T-cell (primary cell): ENCODE measurements at regions not wholly inside any gene's neighbourhood (a gene's known extent, or its start where the extent isn't known, plus 50 kb on each side); places are given as distances from the start of the nearest gene placed in this dataset.
"Not testable (repeated sequence)": the region's sequence is repeated elsewhere in the genome, so short reads cannot be mapped to it uniquely, and the experiment has no call there.

Experiments
- ATAC-seq, 4 experiments: fragments of 200-7000 bp in 3 of 4; fragments of 150-1000 bp in 1 of 4; cut with Tn5 transposase; replicated peaks in 1 of 4; 1 replicate in 3 of 4; 2 replicates in 1 of 4; pipeline ENCODE4 v1.10.0; 2021; ENCODE audit warnings: moderate library complexity in 3 of 4, mild to moderate bottlenecking in 2 of 4, moderate number of reproducible peaks in 1 of 4
- CTCF ChIA-PET, 2 donors: fragments of 300-600 bp; sonication (Branson Sonifier 250); formaldehyde crosslinking; loops; one replicate each; lab custom pipeline; 2022; ENCODE audit warnings: antibody characterized with exemption in 2 of 2; lab: Charles Lee
- POLR2A ChIA-PET, 2 donors: fragments of 300-600 bp; sonication (Branson Sonifier 250); formaldehyde crosslinking; loops; one replicate each; lab custom pipeline; 2022; ENCODE audit warnings: antibody characterized with exemption in 2 of 2; lab: Charles Lee
- DNase-seq, 35 experiments: peaks; one replicate each; pipeline versions ENCODE4 v3.0.0 to v3.0.0-alpha.2; 2013 to 2023
- H3K27ac ChIP-seq: one replicate; pipeline ENCODE4 v1.5.1; 2013; ENCODE audit warnings: low read length
- H3K27me3 ChIP-seq, 2 experiments: replicated peaks in 1 of 2; 1 replicate in 1 of 2; 2 replicates in 1 of 2; pipeline versions ENCODE4 v1.6.1 to v1.7.0; 2013; ENCODE audit warnings: low read length in 1 of 2, mixed read lengths in 1 of 2; ENCODE audit not compliant: control insufficient read depth in 2 of 2, insufficient read depth in 2 of 2; ENCODE audit errors: extremely low read depth in 1 of 2
- H3K36me3 ChIP-seq, 2 donors: 1 replicate in 1 of 2; 2 replicates in 1 of 2; pipeline versions ENCODE4 v1.6.1 to v1.7.0; 2013; ENCODE audit warnings: low read length in 1 of 2; ENCODE audit not compliant: control insufficient read depth in 2 of 2, insufficient read depth in 1 of 2; ENCODE audit errors: extremely low read depth in 1 of 2
- H3K4me1 ChIP-seq, 2 experiments: 1 replicate in 1 of 2; 2 replicates in 1 of 2; pipeline versions ENCODE4 v1.6.1 to v1.7.0; 2013; ENCODE audit warnings: low read length in 2 of 2, mixed read lengths in 1 of 2; ENCODE audit not compliant: insufficient read depth in 2 of 2, control insufficient read depth in 1 of 2; ENCODE audit errors: extremely low read depth in 1 of 2
- H3K4me3 ChIP-seq, 2 donors: 1 replicate in 1 of 2; 2 replicates in 1 of 2; pipeline versions ENCODE4 v1.5.1 to v1.7.0; 2013; ENCODE audit warnings: mild to moderate bottlenecking in 2 of 2, low read length in 1 of 2, moderate library complexity in 1 of 2; ENCODE audit not compliant: control insufficient read depth in 1 of 2; ENCODE audit errors: extremely low read depth in 1 of 2
- H3K9me3 ChIP-seq: 2 replicates; pipeline ENCODE4 v1.7.0; 2013
- H3K27ac Mint-ChIP-seq, 2 donors: one replicate each; pipeline ENCODE4 v1.8.0; 2020 to 2021; ENCODE audit warnings: mild to moderate bottlenecking in 2 of 2, mixed read lengths in 2 of 2
- H3K27me3 Mint-ChIP-seq, 2 donors: one replicate each; pipeline ENCODE4 v1.8.0; 2021 to 2022; ENCODE audit warnings: mixed read lengths in 2 of 2
- H3K36me3 Mint-ChIP-seq: one replicate; pipeline ENCODE4 v1.8.0; 2021; ENCODE audit warnings: mixed read lengths
- H3K4me1 Mint-ChIP-seq, 3 donors: one replicate each; pipeline ENCODE4 v1.8.0; 2020 to 2022; ENCODE audit warnings: mixed read lengths in 3 of 3, mild to moderate bottlenecking in 1 of 3
- H3K4me3 Mint-ChIP-seq, 3 donors: one replicate each; pipeline ENCODE4 v1.8.0; 2020 to 2022; ENCODE audit warnings: mild to moderate bottlenecking in 3 of 3, mixed read lengths in 3 of 3, moderate library complexity in 3 of 3
- H3K9me3 Mint-ChIP-seq, 3 donors: one replicate each; pipeline ENCODE4 v1.8.0; 2020 to 2022; ENCODE audit warnings: mixed read lengths in 3 of 3
- WGBS: methylation state at CpG from one replicate; pipeline ENCODE4 v1.1.5; 2013; ENCODE audit warnings: missing lambda C conversion rate; ENCODE audit not compliant: insufficient coverage; 5-methylcytosine and 5-hydroxymethylcytosine counted together

GRCh38 chr9:90162819-90163218, 479.8 kb downstream of the DIRAS2 start:
- Histone ChIP-seq H3K36me3 (no peaks in the 10 kb centered on the region), H3K4me3 (no peak overlapping the region), H3K4me1 (no peaks in the 10 kb centered on the region), H3K27ac (no peak overlapping the region), H3K9me3 (no peaks in the 10 kb centered on the region), H3K27me3 (peaks cover 0 to 10% of the 10 kb centered on the region in 2 experiments)
- DNase-seq, result no peak
- ChIA-PET POLR2A (no interaction called here), CTCF (no interaction called here)
- ATAC-seq, result no peak
- no peaks in the 10 kb centered on the region for H3K36me3 Mint-ChIP-seq
- H3K4me1 Mint-ChIP-seq, result peaks cover 0 to 5% (median 4%) of the 10 kb centered on the region in 3 donors
- H3K9me3 Mint-ChIP-seq, result no peaks in the 10 kb centered on the region
- no peak overlapping the region for H3K27ac Mint-ChIP-seq
- WGBS, result no CpG with 5 or more reads among the region's 3 CpGs
- H3K27me3 Mint-ChIP-seq, result peaks cover 6 to 12% of the 10 kb centered on the region in 2 donors
- H3K4me3 Mint-ChIP-seq, result no peak overlapping the region

- Histone ChIP-seq H3K27me3 (peaks cover 0 to 7% of the 10 kb centered on the region in 2 experiments), H3K27ac (no peak overlapping the region), H3K4me3 (no peak overlapping the region), H3K9me3 (no peaks in the 10 kb centered on the region), H3K4me1 (no peaks in the 10 kb centered on the region), H3K36me3 (no peaks in the 10 kb centered on the region)
- H3K27me3 Mint-ChIP-seq, result peaks cover 0 to 4% of the 10 kb centered on the region in 2 donors
- H3K27ac Mint-ChIP-seq, result no peak overlapping the region
- POLR2A ChIA-PET, result no interaction called here
- WGBS, result 90% methylated on average over 4 of the region's 6 CpGs
- DNase-seq (no peak), ATAC-seq (no peak)
- no peak overlapping the region for H3K4me3 Mint-ChIP-seq
- no peaks in the 10 kb centered on the region for H3K9me3 Mint-ChIP-seq
- H3K36me3 Mint-ChIP-seq, result no peaks in the 10 kb centered on the region
- peaks cover 0 to 5% (median 4%) of the 10 kb centered on the region in 3 donors for H3K4me1 Mint-ChIP-seq
- CTCF ChIA-PET, result no interaction called here
Measured at GRCh38 chr9:90165281-90165680, 477.3 kb downstream of the DIRAS2 start.

- H3K27ac Mint-ChIP-seq, ATAC-seq, POLR2A ChIA-PET, H3K9me3 ChIP-seq, H3K27me3 ChIP-seq, H3K27me3 Mint-ChIP-seq, H3K36me3 ChIP-seq, H3K4me1 ChIP-seq, H3K36me3 Mint-ChIP-seq, H3K4me1 Mint-ChIP-seq, H3K4me3 Mint-ChIP-seq, DNase-seq, H3K9me3 Mint-ChIP-seq, CTCF ChIA-PET, H3K27ac ChIP-seq, H3K4me3 ChIP-seq: not testable (repeated sequence)
- 67% methylated on average over 1 of the region's 3 CpGs for WGBS
Measured at GRCh38 chr9:90166374-90166773, 476.2 kb downstream of the DIRAS2 start.

- H3K27ac ChIP-seq, result no peak overlapping the region
- H3K9me3 ChIP-seq, result no peaks in the 10 kb centered on the region
- Mint-ChIP-seq H3K9me3 (peaks cover 9 to 15% (median 12%) of the 10 kb centered on the region in 3 donors), H3K36me3 (peaks cover 4% of the 10 kb centered on the region), H3K4me1 (no peaks in the 10 kb centered on the region), H3K27ac (no peak overlapping the region), H3K4me3 (no peak overlapping the region), H3K27me3 (peaks cover 5 to 7% of the 10 kb centered on the region in 2 donors)
- no peaks in the 10 kb centered on the region for H3K4me1 ChIP-seq
- H3K36me3 ChIP-seq, result no peaks in the 10 kb centered on the region
- WGBS, result 20% methylated on average over 1 of the region's 2 CpGs
- no peak for DNase-seq
- H3K4me3 ChIP-seq, result no peak overlapping the region
- ATAC-seq, result no peak
- ChIA-PET CTCF (no interaction called here), POLR2A (no interaction called here)
- H3K27me3 ChIP-seq, result no peaks in the 10 kb centered on the region
Measured at GRCh38 chr9:90167914-90168313, 474.7 kb downstream of the DIRAS2 start.

- ATAC-seq, result no peak
- ChIA-PET CTCF (no interaction called here), POLR2A (no interaction called here)
- no peak for DNase-seq
- Mint-ChIP-seq H3K4me1 (no peaks in the 10 kb centered on the region), H3K27me3 (peaks cover 5 to 7% of the 10 kb centered on the region in 2 donors), H3K9me3 (peaks cover 9 to 15% (median 12%) of the 10 kb centered on the region in 3 donors), H3K36me3 (peaks cover 4% of the 10 kb centered on the region), H3K27ac (no peak overlapping the region), H3K4me3 (no peak overlapping the region)
- WGBS, result no CpG with 5 or more reads among the region's 2 CpGs
- no peak overlapping the region for H3K4me3 ChIP-seq
- no peaks in the 10 kb centered on the region for H3K36me3 ChIP-seq
- H3K27me3 ChIP-seq, result peaks cover 0 to 2% of the 10 kb centered on the region in 2 experiments
- no peaks in the 10 kb centered on the region for H3K4me1 ChIP-seq
- H3K27ac ChIP-seq, result no peak overlapping the region
- H3K9me3 ChIP-seq, result no peaks in the 10 kb centered on the region
Measured at GRCh38 chr9:90169490-90169889, 473.1 kb downstream of the DIRAS2 start.

- ATAC-seq, POLR2A ChIA-PET: not testable (repeated sequence)
- no CpG with 5 or more reads among the region's 4 CpGs for WGBS
Measured at GRCh38 chr9:90173935-90174334, 468.7 kb downstream of the DIRAS2 start.

GRCh38 chr9:90174346-90174745, 468.3 kb downstream of the DIRAS2 start:
- ATAC-seq, H3K27ac Mint-ChIP-seq: not testable (repeated sequence)
- WGBS, result 78% methylated on average over 4 of the region's 10 CpGs

More at GRCh38 chr9:90173935-90174334, 468.7 kb downstream of the DIRAS2 start:
- H3K9me3 ChIP-seq, CTCF ChIA-PET, DNase-seq, H3K4me1 Mint-ChIP-seq, H3K27ac Mint-ChIP-seq, H3K4me3 ChIP-seq, H3K36me3 Mint-ChIP-seq, H3K4me3 Mint-ChIP-seq, H3K4me1 ChIP-seq, H3K36me3 ChIP-seq, H3K27ac ChIP-seq, H3K27me3 ChIP-seq: not testable (repeated sequence)
- peaks cover 5 to 17% of the 10 kb centered on the region in 2 donors for H3K27me3 Mint-ChIP-seq
- peaks cover 9 to 15% (median 12%) of the 10 kb centered on the region in 3 donors for H3K9me3 Mint-ChIP-seq

More at GRCh38 chr9:90174346-90174745, 468.3 kb downstream of the DIRAS2 start:
- H3K27me3 ChIP-seq, H3K36me3 ChIP-seq, H3K9me3 ChIP-seq, H3K27ac ChIP-seq, H3K36me3 Mint-ChIP-seq, DNase-seq, POLR2A ChIA-PET, H3K4me1 ChIP-seq, H3K4me1 Mint-ChIP-seq, H3K4me3 ChIP-seq, CTCF ChIA-PET, H3K4me3 Mint-ChIP-seq: not testable (repeated sequence)
- peaks cover 5 to 17% of the 10 kb centered on the region in 2 donors for H3K27me3 Mint-ChIP-seq
- H3K9me3 Mint-ChIP-seq, result peaks cover 9 to 15% (median 12%) of the 10 kb centered on the region in 3 donors
